ENCODE measurements at regions not wholly inside any gene's neighbourhood (a gene's known extent, or its start where the extent isn't known, plus 50 kb on each side); places are given as distances from the start of the nearest gene placed in this dataset.

GRCh38 chr12:74482115-74482514 is 55.5 kb upstream of the ATXN7L3B start:
- Histone ChIP-seq H3K27me3 (replicated peaks; ENCODE audit: control insufficient read depth, insufficient read depth, low read length) (no peaks in the 10 kb centered on the region), H3K9me3 (ENCODE audit: control insufficient read depth, low read length) (no peaks in the 10 kb centered on the region), H3K4me1 (ENCODE audit: control insufficient read depth, insufficient read depth, low read length) (no peaks in the 10 kb centered on the region), H3K9ac (ENCODE audit: low read length) (no peak overlapping the region), H3K36me3 (ENCODE audit: control insufficient read depth, insufficient read depth, low read length, severe bottlenecking) (no peaks in the 10 kb centered on the region), H3K4me3 (ENCODE audit: low read length) (no peak overlapping the region)
- DNase-seq (ENCODE audit: low read depth): no peak

- no peak overlapping the region for H3K9ac ChIP-seq (ENCODE audit: low read length)
- no peaks in the 10 kb centered on the region for H3K36me3 ChIP-seq (ENCODE audit: control insufficient read depth, insufficient read depth, low read length, severe bottlenecking)
- DNase-seq (ENCODE audit: low read depth): no peak
- H3K4me3 ChIP-seq (ENCODE audit: low read length): no peak overlapping the region
- H3K4me1 ChIP-seq (ENCODE audit: control insufficient read depth, insufficient read depth, low read length): no peaks in the 10 kb centered on the region
- H3K9me3 ChIP-seq (ENCODE audit: control insufficient read depth, low read length): no peaks in the 10 kb centered on the region
- no peaks in the 10 kb centered on the region for H3K27me3 ChIP-seq (replicated peaks; ENCODE audit: control insufficient read depth, insufficient read depth, low read length)
These were observed 54.6 kb upstream of the ATXN7L3B start for GRCh38 chr12:74483057-74483456.

All from adipocyte (in vitro differentiated cells).